ENCODE measurements at regions not wholly inside any gene's neighbourhood (a gene's known extent, or its start where the extent isn't known, plus 50 kb on each side); places are given as distances from the start of the nearest gene placed in this dataset.

GRCh38 chr6:121971931-121972335, 427.5 kb upstream of the HSF2 start:
- Histone ChIP-seq H3K36me3 (no peaks in the 10 kb centered on the region), H3K27ac (no peak overlapping the region), H3K9me3 (ENCODE audit: severe bottlenecking) (no peaks in the 10 kb centered on the region), H3K4me3 (ENCODE audit: low read depth, low read length) (no peak overlapping the region), H3K27me3 (ENCODE audit: insufficient read depth, low read depth, severe bottlenecking) (no peaks in the 10 kb centered on the region)
- TF ChIP-seq, protein P1, sequence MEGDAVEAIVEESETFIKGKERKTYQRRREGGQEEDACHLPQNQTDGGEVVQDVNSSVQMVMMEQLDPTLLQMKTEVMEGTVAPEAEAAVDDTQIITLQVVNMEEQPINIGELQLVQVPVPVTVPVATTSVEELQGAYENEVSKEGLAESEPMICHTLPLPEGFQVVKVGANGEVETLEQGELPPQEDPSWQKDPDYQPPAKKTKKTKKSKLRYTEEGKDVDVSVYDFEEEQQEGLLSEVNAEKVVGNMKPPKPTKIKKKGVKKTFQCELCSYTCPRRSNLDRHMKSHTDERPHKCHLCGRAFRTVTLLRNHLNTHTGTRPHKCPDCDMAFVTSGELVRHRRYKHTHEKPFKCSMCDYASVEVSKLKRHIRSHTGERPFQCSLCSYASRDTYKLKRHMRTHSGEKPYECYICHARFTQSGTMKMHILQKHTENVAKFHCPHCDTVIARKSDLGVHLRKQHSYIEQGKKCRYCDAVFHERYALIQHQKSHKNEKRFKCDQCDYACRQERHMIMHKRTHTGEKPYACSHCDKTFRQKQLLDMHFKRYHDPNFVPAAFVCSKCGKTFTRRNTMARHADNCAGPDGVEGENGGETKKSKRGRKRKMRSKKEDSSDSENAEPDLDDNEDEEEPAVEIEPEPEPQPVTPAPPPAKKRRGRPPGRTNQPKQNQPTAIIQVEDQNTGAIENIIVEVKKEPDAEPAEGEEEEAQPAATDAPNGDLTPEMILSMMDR (IDR thresholded peaks at IDR 0.05; ENCODE audit: low read depth, low read length): no peak
- DNase-seq: no peak

- TF ChIP-seq, protein P1 (IDR thresholded peaks at IDR 0.05; ENCODE audit: low read depth, low read length): no peak
- Histone ChIP-seq H3K36me3 (no peaks in the 10 kb centered on the region), H3K9me3 (ENCODE audit: severe bottlenecking) (no peaks in the 10 kb centered on the region), H3K4me3 (ENCODE audit: low read depth, low read length) (no peak overlapping the region), H3K27me3 (ENCODE audit: insufficient read depth, low read depth, severe bottlenecking) (no peaks in the 10 kb centered on the region), H3K27ac (no peak overlapping the region)
- peak; percentile 68 for DNase-seq
These were observed 414.5 kb upstream of the HSF2 start for GRCh38 chr6:121984956-121985355.

DNA sequence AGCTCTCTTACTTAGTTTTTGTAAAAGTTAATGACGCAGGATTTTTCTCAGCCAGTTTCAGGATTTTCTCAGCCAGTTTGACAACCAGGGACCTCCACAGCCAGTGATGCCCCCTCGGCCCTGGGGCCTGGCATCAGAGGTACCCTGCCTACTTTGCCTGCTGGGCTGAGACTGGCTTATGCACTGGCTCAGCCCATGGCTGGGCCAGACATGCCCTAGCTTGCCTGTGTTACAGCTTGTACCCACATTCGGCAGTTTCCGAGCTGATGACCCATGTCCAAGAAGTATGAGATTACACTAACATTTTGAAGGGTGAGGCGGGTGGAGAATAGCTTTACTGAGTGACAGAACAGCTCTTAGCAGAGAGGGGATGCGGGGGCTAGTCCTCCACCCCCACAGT, 406.1 kb upstream of the HSF2 start:
- H3K27ac ChIP-seq: no peak overlapping the region
- H3K9me3 ChIP-seq (ENCODE audit: severe bottlenecking): no peaks in the 10 kb centered on the region
- no peak overlapping the region for H3K4me3 ChIP-seq (ENCODE audit: low read depth, low read length)
- TF ChIP-seq, protein P1 (IDR thresholded peaks at IDR 0.05; ENCODE audit: low read depth, low read length): no peak
- no peaks in the 10 kb centered on the region for H3K27me3 ChIP-seq (ENCODE audit: insufficient read depth, low read depth, severe bottlenecking)
- no peaks in the 10 kb centered on the region for H3K36me3 ChIP-seq
- DNase-seq: no peak

- H3K27ac ChIP-seq: no peak overlapping the region
- no peaks in the 10 kb centered on the region for H3K27me3 ChIP-seq (ENCODE audit: insufficient read depth, low read depth, severe bottlenecking)
- no peak for DNase-seq
- TF ChIP-seq, protein P1 (IDR thresholded peaks at IDR 0.05; ENCODE audit: low read depth, low read length): no peak
- H3K4me3 ChIP-seq (ENCODE audit: low read depth, low read length): no peak overlapping the region
- H3K9me3 ChIP-seq (ENCODE audit: severe bottlenecking): no peaks in the 10 kb centered on the region
- no peaks in the 10 kb centered on the region for H3K36me3 ChIP-seq
These were observed 404.5 kb upstream of the HSF2 start for GRCh38 chr6:121994919-121995318.

GRCh38 chr6:121998631-121999030, 400.8 kb upstream of the HSF2 start:
- no peaks in the 10 kb centered on the region for H3K27me3 ChIP-seq (ENCODE audit: insufficient read depth, low read depth, severe bottlenecking)
- H3K4me3 ChIP-seq (ENCODE audit: low read depth, low read length): no peak overlapping the region
- H3K9me3 ChIP-seq (ENCODE audit: severe bottlenecking): no peaks in the 10 kb centered on the region
- no peak overlapping the region for H3K27ac ChIP-seq
- TF ChIP-seq, protein P1 (IDR thresholded peaks at IDR 0.05; ENCODE audit: low read depth, low read length): no peak
- no peak for DNase-seq
- H3K36me3 ChIP-seq: no peaks in the 10 kb centered on the region

GRCh38 chr6:121999456-122000065, 399.9 kb upstream of the HSF2 start:
- no peaks in the 10 kb centered on the region for H3K9me3 ChIP-seq (ENCODE audit: severe bottlenecking)
- no peak overlapping the region for H3K4me3 ChIP-seq (ENCODE audit: low read depth, low read length)
- TF ChIP-seq, protein P1 (IDR thresholded peaks at IDR 0.05; ENCODE audit: low read depth, low read length): no peak
- no peaks in the 10 kb centered on the region for H3K27me3 ChIP-seq (ENCODE audit: insufficient read depth, low read depth, severe bottlenecking)
- no peak for DNase-seq
- H3K36me3 ChIP-seq: no peaks in the 10 kb centered on the region
- H3K27ac ChIP-seq: no peak overlapping the region

Measured in WERI-Rb-1 (cell line).